Choroid plexus epithelial cell (primary cell): ENCODE measurements at regions not wholly inside any gene's neighbourhood (a gene's known extent, or its start where the extent isn't known, plus 50 kb on each side); places are given as distances from the start of the nearest gene placed in this dataset.

Source experiments
- DNase-seq: peaks from one replicate; pipeline ENCODE4 v3.0.0-alpha.2; 2010; ENCODE audit warnings: low read depth
- H3K4me3 ChIP-seq: 2 replicates; pipeline ENCODE4 v1.5.1; 2011; ENCODE audit warnings: low read depth, mild to moderate bottlenecking, control low read depth, low read length, moderate library complexity
- TF ChIP-seq, protein P1 (sequence below): conservative IDR thresholded peaks from 2 replicates; pipeline ENCODE4 v1.5.1; 2011; ENCODE audit warnings: low read depth, mild to moderate bottlenecking, control low read depth, inconsistent platforms, low read length, moderate library complexity

DNA sequence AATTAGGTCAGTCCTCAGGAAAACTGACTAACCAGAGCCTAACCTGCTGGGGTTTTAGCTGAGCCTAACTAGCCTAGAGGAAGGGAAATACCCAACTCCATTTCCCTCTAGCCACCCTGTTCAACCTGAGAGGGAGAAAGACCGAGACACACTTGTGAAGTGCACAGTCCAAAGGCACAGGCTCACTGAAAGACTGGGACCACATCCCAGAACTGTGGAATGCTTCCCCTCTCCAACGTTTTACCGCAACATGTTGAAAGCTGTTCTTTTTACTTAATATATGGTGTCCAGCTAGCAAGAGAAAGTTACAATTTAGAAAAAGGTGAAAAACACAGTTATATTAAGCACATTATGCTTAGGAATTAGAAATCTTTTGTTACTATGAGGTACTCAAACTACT, 76.8 kb upstream of the SIMC1 start:
- DNase-seq: no peak
- TF ChIP-seq, protein P1, sequence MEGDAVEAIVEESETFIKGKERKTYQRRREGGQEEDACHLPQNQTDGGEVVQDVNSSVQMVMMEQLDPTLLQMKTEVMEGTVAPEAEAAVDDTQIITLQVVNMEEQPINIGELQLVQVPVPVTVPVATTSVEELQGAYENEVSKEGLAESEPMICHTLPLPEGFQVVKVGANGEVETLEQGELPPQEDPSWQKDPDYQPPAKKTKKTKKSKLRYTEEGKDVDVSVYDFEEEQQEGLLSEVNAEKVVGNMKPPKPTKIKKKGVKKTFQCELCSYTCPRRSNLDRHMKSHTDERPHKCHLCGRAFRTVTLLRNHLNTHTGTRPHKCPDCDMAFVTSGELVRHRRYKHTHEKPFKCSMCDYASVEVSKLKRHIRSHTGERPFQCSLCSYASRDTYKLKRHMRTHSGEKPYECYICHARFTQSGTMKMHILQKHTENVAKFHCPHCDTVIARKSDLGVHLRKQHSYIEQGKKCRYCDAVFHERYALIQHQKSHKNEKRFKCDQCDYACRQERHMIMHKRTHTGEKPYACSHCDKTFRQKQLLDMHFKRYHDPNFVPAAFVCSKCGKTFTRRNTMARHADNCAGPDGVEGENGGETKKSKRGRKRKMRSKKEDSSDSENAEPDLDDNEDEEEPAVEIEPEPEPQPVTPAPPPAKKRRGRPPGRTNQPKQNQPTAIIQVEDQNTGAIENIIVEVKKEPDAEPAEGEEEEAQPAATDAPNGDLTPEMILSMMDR: no peak
- H3K4me3 ChIP-seq: no peak overlapping the region

DNA sequence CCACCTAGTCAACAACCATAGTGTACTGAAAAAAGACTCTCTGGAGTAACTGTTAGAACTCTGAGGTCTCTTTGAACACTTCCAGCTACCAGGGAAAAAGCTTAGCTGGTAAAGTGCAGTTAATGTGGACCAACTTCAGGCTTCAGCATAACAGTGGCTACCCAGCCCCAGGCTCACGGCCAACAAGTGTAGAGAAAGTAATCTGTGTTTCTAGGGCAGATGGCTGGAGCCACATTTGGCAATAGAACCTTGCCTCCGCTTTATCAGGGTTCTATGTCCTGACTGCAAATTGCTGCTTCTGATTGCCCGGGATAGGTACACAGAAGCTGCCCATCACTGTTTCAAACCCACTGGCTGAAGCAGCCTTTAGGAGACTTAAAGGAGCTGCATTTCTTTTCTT, 76.0 kb upstream of the SIMC1 start:
- no peak overlapping the region for H3K4me3 ChIP-seq
- no peak for DNase-seq
- TF ChIP-seq, protein P1: no peak

GRCh38 chr5:176162888-176163287, 75.3 kb upstream of the SIMC1 start:
- DNase-seq: no peak
- no peak overlapping the region for H3K4me3 ChIP-seq
- TF ChIP-seq, protein P1: no peak

DNA sequence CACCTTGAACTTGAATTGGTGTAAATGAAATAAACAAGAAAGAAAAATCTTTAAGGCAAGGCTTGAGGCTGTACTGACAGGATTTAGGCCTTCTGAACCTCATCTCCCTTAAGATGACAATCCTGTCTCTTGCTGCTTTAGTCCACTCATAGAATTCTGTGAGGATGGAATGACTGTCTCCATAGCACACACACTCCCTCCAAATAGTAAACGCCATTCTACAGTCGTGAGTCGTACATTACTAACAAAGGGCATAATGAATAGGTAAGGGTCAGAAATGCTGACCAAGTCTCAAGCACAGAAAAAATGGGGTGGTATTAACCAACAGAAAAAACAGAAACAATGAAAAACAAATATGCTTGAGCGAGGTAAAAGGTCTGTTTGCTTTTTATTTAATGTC, 71.8 kb upstream of the SIMC1 start:
- TF ChIP-seq, protein P1: no peak
- no peak overlapping the region for H3K4me3 ChIP-seq
- DNase-seq: no peak

GRCh38 chr5:176167800-176168199, 70.4 kb upstream of the SIMC1 start:
- H3K4me3 ChIP-seq: no peak overlapping the region
- TF ChIP-seq, protein P1: no peak
- DNase-seq: no peak

DNA sequence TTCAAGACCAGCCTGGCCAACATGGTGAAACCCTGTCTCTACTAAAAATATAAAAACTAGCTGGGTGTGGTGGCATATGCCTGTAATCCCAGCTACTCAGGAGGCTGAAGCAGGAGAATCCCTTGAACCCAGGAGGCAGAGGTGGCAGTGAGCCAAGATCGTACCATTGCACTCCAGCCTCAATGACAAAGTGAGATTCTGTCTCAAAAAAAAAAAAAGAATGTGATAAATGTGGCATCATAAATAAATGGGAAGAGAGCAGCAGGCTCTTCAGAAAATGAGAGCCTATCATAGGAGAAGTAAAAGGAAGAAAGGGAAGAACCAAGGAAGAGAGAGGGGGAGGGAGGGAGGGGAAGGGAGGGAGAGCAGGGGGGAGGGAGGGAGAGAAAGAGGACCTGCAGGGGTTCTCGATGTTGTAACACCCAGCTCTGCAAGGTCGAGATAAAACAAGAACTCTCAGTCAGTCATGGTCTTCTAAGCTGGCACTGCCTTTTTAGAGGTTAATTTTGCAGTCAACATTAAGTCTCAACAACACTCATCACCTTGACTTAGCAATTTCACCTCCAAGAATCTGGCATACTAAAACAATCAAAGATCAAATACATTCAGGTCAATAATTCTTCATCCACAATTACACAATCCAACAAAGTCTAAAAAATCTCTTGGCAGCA, 68.7 kb upstream of the SIMC1 start:
- DNase-seq: no peak
- TF ChIP-seq, protein P1: no peak
- no peak overlapping the region for H3K4me3 ChIP-seq

- TF ChIP-seq, protein P1: no peak
- no peak for DNase-seq
These were observed 68.1 kb upstream of the SIMC1 start for GRCh38 chr5:176170084-176170483.

More at GRCh38 chr5:176170084-176170483, 68.1 kb upstream of the SIMC1 start:
- H3K4me3 ChIP-seq: no peak overlapping the region
